GM12892 (cell line): ENCODE measurements at regions not wholly inside any gene's neighbourhood (a gene's known extent, or its start where the extent isn't known, plus 50 kb on each side); places are given as distances from the start of the nearest gene placed in this dataset.

Experiments used
- DNase-seq: peaks from one replicate; pipeline ENCODE4 v3.0.0; 2011; ENCODE audit not compliant: insufficient read length
- FAIRE-seq: peaks from 2 replicates; lab custom pipeline; 2011; peaks lifted over from hg19 to GRCh38; lab: Jason Lieb, UNC
- POLR2A ChIP-seq: IDR thresholded peaks from 2 replicates; pipeline ENCODE4 v1.6.1; 2011; ENCODE audit warnings: low read depth, low read length, control low read depth
- POLR2AphosphoS5 ChIP-seq: IDR thresholded peaks from 2 replicates; pipeline ENCODE4 v1.6.1; 2011; ENCODE audit warnings: low read depth, low read length, control low read depth
- TAF1 ChIP-seq: IDR thresholded peaks from 2 replicates; pipeline ENCODE4 v1.6.1; 2011; ENCODE audit warnings: low read depth, mild to moderate bottlenecking, control low read depth, low read length, borderline replicate concordance

GRCh38 chr1:219669556-219669955 is 56.7 kb upstream of the ZC3H11B start:
- no peak for DNase-seq
- FAIRE-seq, result no peak
- TF ChIP-seq POLR2AphosphoS5, result no peak
- TF ChIP-seq POLR2A, result no peak

GRCh38 chr1:219669042-219669441 is 56.1 kb upstream of the ZC3H11B start:
- FAIRE-seq, result no peak

GRCh38 chr1:219668446-219668845 is 55.5 kb upstream of the ZC3H11B start:
- FAIRE-seq (no peak), DNase-seq (no peak)
- TF ChIP-seq POLR2AphosphoS5, result no peak
- TF ChIP-seq TAF1, result no peak
- TF ChIP-seq POLR2A, result no peak

More at GRCh38 chr1:219669042-219669441, 56.1 kb upstream of the ZC3H11B start:
- no peak for TF ChIP-seq POLR2A
- no peak for TF ChIP-seq POLR2AphosphoS5
- TF ChIP-seq TAF1, result no peak
- no peak for DNase-seq

- DNase-seq, result no peak
- FAIRE-seq, result no peak
- TF ChIP-seq POLR2AphosphoS5, result no peak
- TF ChIP-seq POLR2A, result no peak
- TF ChIP-seq TAF1, result no peak
These were observed 53.3 kb upstream of the ZC3H11B start for GRCh38 chr1:219666242-219666641.

GRCh38 chr1:219665089-219665488 is 52.2 kb upstream of the ZC3H11B start:
- DNase-seq (no peak), FAIRE-seq (no peak)
- TF ChIP-seq TAF1, result no peak
- no peak for TF ChIP-seq POLR2A
- TF ChIP-seq POLR2AphosphoS5, result no peak

GRCh38 chr1:219664310-219665029 is 51.6 kb upstream of the ZC3H11B start:
- DNase-seq, result no peak
- no peak for FAIRE-seq
- TF ChIP-seq TAF1, result no peak
- no peak for TF ChIP-seq POLR2AphosphoS5
- TF ChIP-seq POLR2A, result no peak
